GM23248 (cell line): ENCODE measurements at regions not wholly inside any gene's neighbourhood (a gene's known extent, or its start where the extent isn't known, plus 50 kb on each side); places are given as distances from the start of the nearest gene placed in this dataset.

Experiments used
- DNase-seq: peaks from one replicate; pipeline ENCODE4 v3.0.0-alpha.2; 2015
- H2AFZ ChIP-seq: fragments of 200-600 bp; sonication (generic); 2 replicates; pipeline ENCODE4 v1.6.1; 2016; ENCODE audit warnings: antibody characterized with exemption
- H3F3A ChIP-seq: fragments of 200-600 bp; sonication (generic); 2 replicates; pipeline ENCODE4 v1.6.1; 2016; ENCODE audit warnings: mild to moderate bottlenecking, antibody characterized with exemption, mixed run types; ENCODE audit not compliant: insufficient read depth
- H3K27ac ChIP-seq: fragments of 200-600 bp; sonication (generic); 2 replicates; pipeline ENCODE4 v1.5.1; 2016; ENCODE audit warnings: mild to moderate bottlenecking
- H3K27me3 ChIP-seq: fragments of 200-600 bp; sonication (generic); replicated peaks from 2 replicates; pipeline ENCODE4 v1.6.1; 2016; ENCODE audit warnings: mild to moderate bottlenecking; ENCODE audit not compliant: insufficient read depth
- H3K36me3 ChIP-seq: fragments of 200-600 bp; sonication (generic); 2 replicates; pipeline ENCODE4 v1.6.1; 2016; ENCODE audit warnings: low read depth, mild to moderate bottlenecking
- H3K4me1 ChIP-seq: fragments of 200-600 bp; sonication (generic); 2 replicates; pipeline ENCODE4 v1.6.1; 2016; ENCODE audit warnings: mild to moderate bottlenecking; ENCODE audit not compliant: insufficient read depth
- H3K4me2 ChIP-seq: fragments of 200-600 bp; sonication (generic); one replicate; pipeline ENCODE4 v1.6.1; 2016; ENCODE audit warnings: mild to moderate bottlenecking; ENCODE audit not compliant: unreplicated experiment
- H3K4me3 ChIP-seq: fragments of 200-600 bp; sonication (generic); 2 replicates; pipeline ENCODE4 v1.5.1; 2016; ENCODE audit warnings: mild to moderate bottlenecking
- H3K79me2 ChIP-seq: fragments of 200-600 bp; sonication (generic); 2 replicates; pipeline ENCODE4 v1.6.1; 2016; ENCODE audit warnings: mild to moderate bottlenecking; ENCODE audit not compliant: insufficient read depth
- H3K9ac ChIP-seq: fragments of 200-600 bp; sonication (generic); 2 replicates; pipeline ENCODE4 v1.6.1; 2016; ENCODE audit warnings: mild to moderate bottlenecking
- H3K9me2 ChIP-seq: fragments of 200-600 bp; sonication (generic); 2 replicates; pipeline ENCODE4 v1.6.1; 2016; ENCODE audit warnings: mixed run types, mild to moderate bottlenecking, moderate library complexity; ENCODE audit not compliant: insufficient read depth
- H3K9me3 ChIP-seq: fragments of 200-600 bp; sonication (generic); one replicate; pipeline ENCODE4 v1.6.1; 2017; ENCODE audit warnings: low read depth
- H4K20me1 ChIP-seq: fragments of 200-600 bp; sonication (generic); 2 replicates; pipeline ENCODE4 v1.6.0; 2016; ENCODE audit not compliant: insufficient read depth
- EZH2 ChIP-seq: fragments of 200-600 bp; sonication (generic); IDR thresholded peaks from 2 replicates; pipeline ENCODE4 v1.6.1; 2018; ENCODE audit warnings: antibody characterized with exemption, mild to moderate bottlenecking; ENCODE audit not compliant: insufficient read depth, poor library complexity, severe bottlenecking
- EZH2phosphoT487 ChIP-seq: fragments of 200-600 bp; sonication (generic); IDR thresholded peaks from 2 replicates; pipeline ENCODE4 v1.6.1; 2018; ENCODE audit warnings: antibody characterized with exemption, moderate library complexity, mild to moderate bottlenecking, low read depth; ENCODE audit not compliant: insufficient read depth
- WGBS, 2 experiments: methylation state at CpG; one replicate each; pipeline ENCODE4 v1.1.6; 2015 to 2017; ENCODE audit warnings: low lambda C conversion rate in 2 of 2, low coverage in 1 of 2; ENCODE audit errors: missing lambda C conversion rate in 2 of 2; 5-methylcytosine and 5-hydroxymethylcytosine counted together
- in situ Hi-C: fragments of 300-500 bp; cut with MboI; formaldehyde crosslinking; loops from 2 replicates; pipeline ENCODE4 v1.15.0; 2020

GRCh38 chr20:60704147-60704546, 547.9 kb upstream of the CDH4 start:
- H3K36me3 ChIP-seq = no peaks in the 10 kb centered on the region

GRCh38 chr20:60713396-60713795, 538.7 kb upstream of the CDH4 start:
- H3K27me3 ChIP-seq = no peaks in the 10 kb centered on the region
- H3K9me3 ChIP-seq = no peaks in the 10 kb centered on the region
- H3K9ac ChIP-seq = no peak overlapping the region
- H3K27ac ChIP-seq = no peak overlapping the region
- no peaks in the 10 kb centered on the region for H3F3A ChIP-seq
- no peaks in the 10 kb centered on the region for H3K4me1 ChIP-seq
- H2AFZ ChIP-seq = no peak overlapping the region
- H4K20me1 ChIP-seq = no peaks in the 10 kb centered on the region
- H3K79me2 ChIP-seq = no peaks in the 10 kb centered on the region
- no peak overlapping the region for H3K4me2 ChIP-seq
- H3K9me2 ChIP-seq = no peaks in the 10 kb centered on the region
- H3K36me3 ChIP-seq = no peaks in the 10 kb centered on the region
- H3K4me3 ChIP-seq = no peak overlapping the region
- in situ Hi-C loops = no loop called here
- 22 to 23% methylated on average over 2 of the region's 2 CpGs for WGBS, 2 experiments
- peak; percentile 22 for DNase-seq
- TF ChIP-seq EZH2 = no peak
- no peak for TF ChIP-seq EZH2phosphoT487

More at GRCh38 chr20:60704147-60704546, 547.9 kb upstream of the CDH4 start:
- H3K4me3 ChIP-seq = no peak overlapping the region
- no peaks in the 10 kb centered on the region for H3K79me2 ChIP-seq
- in situ Hi-C loops = no loop called here
- no peaks in the 10 kb centered on the region for H3F3A ChIP-seq
- TF ChIP-seq EZH2phosphoT487 (no peak), EZH2 (no peak)
- 24 to 32% methylated on average over 2 of the region's 2 CpGs for WGBS, 2 experiments
- no peak overlapping the region for H3K9ac ChIP-seq
- no peak overlapping the region for H3K27ac ChIP-seq
- no peak overlapping the region for H2AFZ ChIP-seq
- H3K4me2 ChIP-seq = no peak overlapping the region
- no peaks in the 10 kb centered on the region for H4K20me1 ChIP-seq
- peaks cover 7% of the 10 kb centered on the region; the same call in 1 of the 2 replicates for H3K4me1 ChIP-seq
- H3K27me3 ChIP-seq = no peaks in the 10 kb centered on the region
- no peaks in the 10 kb centered on the region for H3K9me3 ChIP-seq
- no peaks in the 10 kb centered on the region for H3K9me2 ChIP-seq
- no peak for DNase-seq

GRCh38 chr20:60715172-60715571, 536.9 kb upstream of the CDH4 start:
- Histone ChIP-seq H3K27ac (no peak overlapping the region), H3K4me3 (no peak overlapping the region), H3K27me3 (no peaks in the 10 kb centered on the region), H3K9me3 (no peaks in the 10 kb centered on the region), H3F3A (no peaks in the 10 kb centered on the region), H3K4me2 (no peak overlapping the region), H2AFZ (no peak overlapping the region), H3K36me3 (no peaks in the 10 kb centered on the region), H3K79me2 (no peaks in the 10 kb centered on the region), H3K9ac (no peak overlapping the region), H3K4me1 (no peaks in the 10 kb centered on the region), H4K20me1 (no peaks in the 10 kb centered on the region), H3K9me2 (no peaks in the 10 kb centered on the region)
- WGBS, 2 experiments = 43 to 57% methylated on average over 9 of the region's 9 CpGs
- TF ChIP-seq EZH2 (no peak), EZH2phosphoT487 (no peak)
- in situ Hi-C loops = no loop called here
- no peak for DNase-seq

GRCh38 chr20:60718743-60719480, 533.1 kb upstream of the CDH4 start:
- Histone ChIP-seq H3K4me1 (no peaks in the 10 kb centered on the region), H3K79me2 (no peaks in the 10 kb centered on the region), H3K9me3 (no peaks in the 10 kb centered on the region), H3F3A (no peaks in the 10 kb centered on the region), H4K20me1 (no peaks in the 10 kb centered on the region), H3K27ac (no peak overlapping the region), H3K27me3 (no peaks in the 10 kb centered on the region), H3K9ac (no peak overlapping the region), H2AFZ (no peak overlapping the region), H3K4me2 (no peak overlapping the region), H3K36me3 (no peaks in the 10 kb centered on the region), H3K4me3 (no peak overlapping the region), H3K9me2 (no peaks in the 10 kb centered on the region)
- in situ Hi-C loops = no loop called here
- peak; percentile 2 for DNase-seq
- TF ChIP-seq EZH2phosphoT487 = no peak
- no peak for TF ChIP-seq EZH2
- WGBS, 2 experiments = 16 to 21% methylated on average over 11 of the region's 11 CpGs
